VCaP (cell line): ENCODE measurements at regions not wholly inside any gene's neighbourhood (a gene's known extent, or its start where the extent isn't known, plus 50 kb on each side); places are given as distances from the start of the nearest gene placed in this dataset.

Experiments
- H3K27ac ChIP-seq: fragments of 450-650 bp; 2 replicates; pipeline ENCODE4 v1.5.1; 2017
- CTCF ChIP-seq: fragments of 450-650 bp; conservative IDR thresholded peaks from 2 replicates; pipeline ENCODE4 v1.5.1; 2017; ENCODE audit warnings: mild to moderate bottlenecking, moderate library complexity

GRCh38 chr11:23856654-23857053 is 640.2 kb upstream of the LUZP2 start:
- TF ChIP-seq CTCF = no peak
- H3K27ac ChIP-seq = no peak overlapping the region

- TF ChIP-seq CTCF = no peak
- H3K27ac ChIP-seq = no peak overlapping the region
Observed at GRCh38 chr11:23859087-23859486, 637.8 kb upstream of the LUZP2 start.

- no peak overlapping the region for H3K27ac ChIP-seq
- TF ChIP-seq CTCF = no peak
Observed at GRCh38 chr11:23861615-23862014, 635.2 kb upstream of the LUZP2 start.

GRCh38 chr11:23865341-23865975 is 631.4 kb upstream of the LUZP2 start:
- H3K27ac ChIP-seq = no peak overlapping the region
- TF ChIP-seq CTCF = no peak

- no peak for TF ChIP-seq CTCF
- no peak overlapping the region for H3K27ac ChIP-seq
Observed at GRCh38 chr11:23866641-23867040, 630.2 kb upstream of the LUZP2 start.

- no peak overlapping the region for H3K27ac ChIP-seq
- TF ChIP-seq CTCF = no peak
Observed at GRCh38 chr11:23869671-23870070, 627.2 kb upstream of the LUZP2 start.

DNA sequence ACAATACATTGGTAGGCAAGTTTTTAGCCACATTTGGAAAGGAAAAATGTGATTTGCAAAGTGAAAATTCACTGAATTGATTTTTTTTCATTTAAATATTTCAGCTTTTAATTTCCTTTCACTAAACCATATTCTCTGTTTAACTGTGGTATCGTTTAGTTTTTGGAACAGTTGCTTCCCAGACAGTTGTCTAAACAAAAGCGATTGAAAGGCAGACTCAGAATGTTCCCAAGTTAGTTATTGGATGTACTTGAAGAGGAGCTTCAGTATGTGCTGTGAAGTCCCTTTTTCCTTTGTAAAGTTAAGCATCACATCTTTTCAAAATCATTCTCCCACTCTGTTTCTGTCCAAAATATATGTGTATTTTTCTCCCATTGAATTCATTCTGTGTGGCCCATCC is 623.4 kb upstream of the LUZP2 start:
- H3K27ac ChIP-seq = no peak overlapping the region
- no peak for TF ChIP-seq CTCF
